Spleen (tissue), 11 donors: ENCODE measurements at regions not wholly inside any gene's neighbourhood (a gene's known extent, or its start where the extent isn't known, plus 50 kb on each side); places are given as distances from the start of the nearest gene placed in this dataset.

Experiments used
- DNase-seq: peaks from one replicate; pipeline ENCODE4 v3.0.0-alpha.2; 2020
- H3K27ac ChIP-seq, 8 donors: fragments of 200-600 bp; sonication (generic) in 7 of 8; 1 replicate in 4 of 8; 2 replicates in 4 of 8; pipeline versions ENCODE4 v1.5.0 to v1.8.0; 2016 to 2021; ENCODE audit warnings: inconsistent platforms in 4 of 8, mild to moderate bottlenecking in 4 of 8, moderate library complexity in 1 of 8
- H3K27me3 ChIP-seq, 7 donors: fragments of 200-600 bp; sonication (generic) in 6 of 7; replicated peaks in 1 of 7; 1 replicate in 4 of 7; 2 replicates in 3 of 7; pipeline versions ENCODE4 v1.5.0 to v1.8.0; 2016 to 2021; ENCODE audit warnings: inconsistent platforms in 3 of 7, mild to moderate bottlenecking in 1 of 7
- H3K36me3 ChIP-seq, 6 donors: fragments of 200-600 bp; sonication (generic) in 5 of 6; 1 replicate in 4 of 6; 2 replicates in 2 of 6; pipeline versions ENCODE4 v1.5.0 to v1.8.0; 2016 to 2021; ENCODE audit warnings: inconsistent platforms in 2 of 6
- H3K4me1 ChIP-seq, 6 donors: fragments of 200-600 bp; sonication (generic) in 5 of 6; 1 replicate in 3 of 6; 2 replicates in 3 of 6; pipeline versions ENCODE4 v1.5.0 to v1.8.0; 2016 to 2021; ENCODE audit warnings: inconsistent platforms in 3 of 6
- H3K4me3 ChIP-seq, 8 donors: fragments of 200-600 bp; sonication (generic) in 7 of 8; 1 replicate in 4 of 8; 2 replicates in 4 of 8; pipeline versions ENCODE4 v1.5.0 to v1.8.0; 2016 to 2021; ENCODE audit warnings: inconsistent platforms in 4 of 8, mild to moderate bottlenecking in 4 of 8, moderate library complexity in 2 of 8
- H3K9me3 ChIP-seq, 8 donors: fragments of 200-600 bp; sonication (generic) in 7 of 8; 1 replicate in 4 of 8; 2 replicates in 4 of 8; pipeline versions ENCODE4 v1.5.0 to v1.8.0; 2016 to 2021; ENCODE audit warnings: inconsistent platforms in 4 of 8
- CTCF ChIP-seq, 11 experiments: fragments of 200-600 bp in 7 of 11; fragments of 450-650 bp in 4 of 11; sonication (generic) in 4 of 11; IDR thresholded peaks in 8 of 11; conservative IDR thresholded peaks in 3 of 11; 1 replicate in 7 of 11; 2 replicates in 4 of 11; pipeline versions ENCODE4 v1.4.0 to v1.8.0; 2016 to 2021; ENCODE audit warnings: antibody characterized with exemption in 11 of 11, inconsistent platforms in 4 of 11, mild to moderate bottlenecking in 1 of 11
- POLR2A ChIP-seq, 3 donors: fragments of 450-650 bp; IDR thresholded peaks; one replicate each; pipeline ENCODE4 v1.5.1; 2017; ENCODE audit warnings: antibody characterized with exemption in 3 of 3, mild to moderate bottlenecking in 1 of 3
- POLR2AphosphoS5 ChIP-seq, 3 donors: sonication (generic); formaldehyde crosslinking; IDR thresholded peaks; one replicate each; pipeline ENCODE4 v1.5.1; 2017; ENCODE audit warnings: antibody characterized with exemption in 3 of 3
- WGBS, 5 donors: extraction: QIAGEN DNeasy Blood & Tissue Kit in 3 of 5; methylation state at CpG; one replicate each; pipeline versions ENCODE4 v1.1.5 to v1.1.7; 2013 to 2018; 5-methylcytosine and 5-hydroxymethylcytosine counted together
- intact Hi-C: fragments of 100-400 bp; cut with DNase I; formaldehyde crosslinking; loops from one replicate; pipeline ENCODE4 v1.15.0; 2023; ENCODE audit warnings: low total_unique reads
- donor health status: healthy with polysubstance abuse.
- donor health status: DM: no; HTN: no; CAD: no; lungs with moderate emphysema.
- donor health status: DM: no; HTN: no; CAD: no.
- donor health status: Bipolar disorder and iron deficiency.
- donor health status: healthy.
- donor health status: DM: no; HTN: no; CAD: no.
- donor health status: DM: yes; HTN: yes; CAD: no.

GRCh38 chr2:175359710-175360109 lies 178.2 kb upstream of the ATP5MC3 start:
- TF ChIP-seq POLR2AphosphoS5 (IDR thresholded peaks at IDR 0.05) (no peak), CTCF (IDR thresholded peaks at IDR 0.05 in 8 of 11, conservative IDR thresholded peaks at IDR 0.05 in 3 of 11) (no peak), POLR2A (IDR thresholded peaks at IDR 0.05) (no peak)
- Histone ChIP-seq H3K4me3 (no peak overlapping the region), H3K4me1 (no peaks in the 10 kb centered on the region), H3K9me3 (no peaks in the 10 kb centered on the region), H3K36me3 (no peaks in the 10 kb centered on the region), H3K27ac (no peak overlapping the region), H3K27me3 (peaks cover 0 to 50% (median 4%) of the 10 kb centered on the region in 7 donors)
- no peak for DNase-seq
- intact Hi-C loops, result no loop called here
- WGBS, 5 donors, result 66 to 79% (median 76%) methylated on average over 3 of the region's 3 CpGs

- no peaks in the 10 kb centered on the region for H3K9me3 ChIP-seq
- no peak overlapping the region for H3K4me3 ChIP-seq
- TF ChIP-seq POLR2AphosphoS5 (IDR thresholded peaks at IDR 0.05) (no peak), POLR2A (IDR thresholded peaks at IDR 0.05) (no peak), CTCF (IDR thresholded peaks at IDR 0.05 in 8 of 11, conservative IDR thresholded peaks at IDR 0.05 in 3 of 11) (no peak)
- no peak for DNase-seq
- H3K27me3 ChIP-seq, result peaks cover 0 to 36% (median 4%) of the 10 kb centered on the region in 7 donors
- H3K27ac ChIP-seq, result no peak overlapping the region
- 88 to 96% (median 94%) methylated on average over 4 of the region's 4 CpGs for WGBS, 5 donors
- intact Hi-C loops, result no loop called here
- H3K36me3 ChIP-seq, result no peaks in the 10 kb centered on the region
- no peaks in the 10 kb centered on the region for H3K4me1 ChIP-seq
Observed at GRCh38 chr2:175356901-175357300, 175.4 kb upstream of the ATP5MC3 start.

GRCh38 chr2:175355246-175355645 lies 173.7 kb upstream of the ATP5MC3 start:
- TF ChIP-seq POLR2A (IDR thresholded peaks at IDR 0.05) (no peak), CTCF (IDR thresholded peaks at IDR 0.05 in 8 of 11, conservative IDR thresholded peaks at IDR 0.05 in 3 of 11) (no peak), POLR2AphosphoS5 (IDR thresholded peaks at IDR 0.05) (no peak)
- peaks cover 0 to 26% (median 0%) of the 10 kb centered on the region in 7 donors for H3K27me3 ChIP-seq
- H3K9me3 ChIP-seq, result no peaks in the 10 kb centered on the region
- H3K4me3 ChIP-seq, result no peak overlapping the region
- no peaks in the 10 kb centered on the region for H3K36me3 ChIP-seq
- WGBS, 5 donors, result 89 to 98% (median 94%) methylated on average over 3 of the region's 3 CpGs
- H3K27ac ChIP-seq, result no peak overlapping the region
- DNase-seq, result no peak
- intact Hi-C loops, result no loop called here
- H3K4me1 ChIP-seq, result no peaks in the 10 kb centered on the region

GRCh38 chr2:175353275-175353674 lies 171.8 kb upstream of the ATP5MC3 start:
- no peak overlapping the region for H3K4me3 ChIP-seq
- no peak overlapping the region for H3K27ac ChIP-seq
- no peaks in the 10 kb centered on the region for H3K36me3 ChIP-seq
- DNase-seq, result no peak
- intact Hi-C loops, result no loop called here
- TF ChIP-seq CTCF (IDR thresholded peaks at IDR 0.05 in 8 of 11, conservative IDR thresholded peaks at IDR 0.05 in 3 of 11) (no peak), POLR2A (IDR thresholded peaks at IDR 0.05) (no peak), POLR2AphosphoS5 (IDR thresholded peaks at IDR 0.05) (no peak)
- peaks cover 0 to 22% (median 0%) of the 10 kb centered on the region in 7 donors for H3K27me3 ChIP-seq
- H3K4me1 ChIP-seq, result no peaks in the 10 kb centered on the region
- no peaks in the 10 kb centered on the region for H3K9me3 ChIP-seq
- WGBS, 5 donors, result 70 to 83% (median 79%) methylated on average over 6 of the region's 6 CpGs
